ENCODE measurements at regions not wholly inside any gene's neighbourhood (a gene's known extent, or its start where the extent isn't known, plus 50 kb on each side); places are given as distances from the start of the nearest gene placed in this dataset.

DNA sequence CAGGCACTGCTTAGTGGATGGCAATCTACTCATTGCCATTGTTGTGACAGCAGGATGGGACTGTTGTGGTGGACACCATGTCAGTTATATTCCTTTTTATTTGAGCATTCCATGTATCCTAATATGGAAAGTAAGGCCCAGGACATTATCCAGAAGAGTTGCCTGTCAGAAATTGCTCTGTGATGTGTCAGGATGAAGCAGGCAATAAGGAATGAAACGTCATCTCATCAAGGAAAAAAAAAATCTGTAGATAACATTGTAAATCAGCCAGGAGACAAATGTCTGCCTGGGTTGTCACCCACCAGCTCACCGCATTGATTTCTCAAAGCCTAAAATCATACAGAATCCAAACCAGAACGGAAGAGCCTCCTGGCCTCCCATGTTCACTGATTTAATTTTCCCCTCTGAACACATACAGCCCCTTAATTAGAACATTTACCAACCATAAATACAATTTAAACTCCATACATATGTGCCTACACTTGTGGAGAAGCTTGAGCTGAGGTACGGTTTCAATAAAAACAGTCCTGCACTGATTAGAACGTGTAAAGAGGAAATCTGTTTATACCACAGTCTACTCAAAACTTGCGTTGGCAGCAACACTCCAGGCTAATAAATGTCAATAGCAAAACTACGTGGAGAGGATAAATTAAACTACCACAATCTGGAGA lies 73.9 kb downstream of the FOXD1 start:
- peak; percentile 44 for DNase-seq (ENCODE audit: low read depth)

DNA sequence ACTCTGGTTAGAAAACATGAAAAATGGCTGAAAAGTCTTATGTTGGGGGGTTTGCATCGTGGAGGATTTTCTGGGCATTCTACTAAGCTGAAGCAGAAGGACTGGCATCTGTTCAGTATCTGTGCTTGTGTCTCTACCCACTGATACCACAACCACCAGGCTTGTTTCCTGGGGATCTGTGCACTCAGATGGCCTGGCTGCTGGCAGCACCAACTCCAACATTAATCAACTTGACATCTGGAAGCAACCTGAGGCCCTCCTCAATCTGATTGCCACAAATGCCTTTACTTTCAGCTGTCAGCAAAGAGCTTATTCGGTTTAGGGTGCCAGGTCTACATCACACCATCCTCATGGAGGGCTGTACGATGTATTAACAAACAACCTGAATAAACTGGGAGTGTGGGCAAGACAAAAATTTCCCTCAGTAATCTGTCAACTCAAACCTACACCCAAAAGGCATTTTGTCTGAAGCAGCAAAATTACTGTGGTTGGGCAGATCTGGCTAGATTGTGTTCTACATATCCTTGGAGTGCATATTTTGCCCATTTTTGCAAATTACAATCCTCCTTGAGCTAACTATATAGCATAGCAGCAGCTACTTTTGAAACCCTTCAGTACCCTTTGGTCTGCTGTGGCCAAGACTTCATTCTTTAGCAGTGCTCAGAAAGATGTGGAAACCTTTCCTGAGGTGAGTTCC lies 74.6 kb downstream of the FOXD1 start:
- no peak for DNase-seq (ENCODE audit: low read depth)

DNA sequence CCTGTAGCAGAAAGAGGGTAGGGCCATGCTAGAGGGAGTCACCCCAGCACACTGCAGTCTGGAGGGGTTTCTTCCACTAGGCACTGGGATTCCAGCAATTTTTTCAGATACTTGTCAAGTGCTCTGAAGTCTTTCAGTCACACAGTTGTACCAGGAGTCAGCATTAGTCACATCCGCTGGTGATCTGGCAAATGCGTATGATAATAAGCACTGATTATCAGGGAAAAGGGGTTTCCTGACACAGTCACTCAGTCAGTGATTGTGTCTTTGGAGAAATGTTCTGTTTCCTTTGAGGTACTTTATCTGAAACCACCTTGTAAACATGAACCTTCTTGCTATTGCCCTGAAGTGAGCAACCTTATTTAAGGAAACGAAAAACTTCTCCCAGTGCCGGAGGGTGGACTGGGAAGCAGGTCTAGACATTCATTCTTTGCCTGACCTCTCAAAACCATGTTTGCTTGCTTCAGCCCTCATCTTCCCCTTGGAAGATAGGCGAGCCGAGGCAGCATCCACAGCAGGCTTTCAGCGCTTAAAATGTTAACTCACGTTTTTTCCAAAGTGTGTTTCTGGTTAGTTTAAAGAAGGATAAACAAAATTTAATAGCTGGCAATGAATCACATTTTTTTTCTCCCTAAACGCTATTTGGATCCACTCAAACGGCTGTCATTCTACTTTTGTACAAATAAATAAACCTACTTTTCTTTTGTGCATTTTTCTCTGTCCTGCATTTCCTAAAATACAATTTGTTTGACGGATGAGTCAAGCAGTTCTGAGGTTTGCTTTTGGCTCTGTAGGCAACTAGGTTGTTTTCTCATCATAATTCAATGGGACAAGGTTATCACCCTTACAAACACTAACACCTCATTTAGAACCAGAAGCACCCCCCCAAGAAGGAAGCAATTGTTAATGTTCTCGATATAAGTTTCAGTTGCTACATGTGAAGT lies 77.7 kb downstream of the FOXD1 start:
- DNase-seq (ENCODE audit: low read depth), result peak; percentile 98

DNA sequence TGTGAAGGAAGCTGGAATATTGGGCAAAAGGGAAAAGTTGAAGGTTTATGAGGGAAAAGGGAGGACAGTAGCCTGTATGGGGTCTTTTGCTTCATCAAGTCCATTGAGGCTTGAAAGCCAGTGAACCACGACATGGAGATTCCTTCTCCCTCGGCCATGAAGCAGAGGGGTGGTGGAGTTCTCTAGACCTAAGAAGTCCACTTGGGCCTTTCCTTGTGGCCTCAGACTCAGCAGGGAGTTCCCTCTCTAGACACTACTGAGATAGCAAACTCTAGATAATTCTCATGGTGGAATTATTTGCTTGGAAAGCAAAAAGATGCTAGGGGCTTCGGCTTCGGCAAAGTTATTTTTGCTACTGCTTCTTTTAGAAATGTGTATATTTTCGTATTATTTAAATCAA lies 78.5 kb downstream of the FOXD1 start:
- DNase-seq (ENCODE audit: low read depth), result no peak

DNA sequence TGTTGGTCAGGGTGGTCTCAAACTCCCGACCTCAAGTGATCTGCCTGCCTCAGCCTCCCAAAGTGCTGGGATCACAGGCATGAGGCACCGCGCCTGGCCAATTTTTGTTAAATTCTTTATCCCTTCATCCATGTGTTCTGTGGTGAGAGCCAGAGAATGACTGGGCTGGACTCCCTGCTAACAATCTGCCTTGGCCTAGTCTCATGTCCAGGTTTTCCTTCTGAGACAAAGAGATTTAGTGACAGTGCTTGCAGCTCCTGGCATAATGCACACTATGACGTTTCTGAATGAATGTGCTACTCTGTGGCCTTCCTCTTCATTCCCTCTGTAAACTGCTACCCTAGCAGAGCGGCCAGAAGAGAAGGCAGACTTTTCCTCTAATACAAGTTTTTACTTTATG lies 79.3 kb downstream of the FOXD1 start:
- DNase-seq (ENCODE audit: low read depth), result no peak

DNA sequence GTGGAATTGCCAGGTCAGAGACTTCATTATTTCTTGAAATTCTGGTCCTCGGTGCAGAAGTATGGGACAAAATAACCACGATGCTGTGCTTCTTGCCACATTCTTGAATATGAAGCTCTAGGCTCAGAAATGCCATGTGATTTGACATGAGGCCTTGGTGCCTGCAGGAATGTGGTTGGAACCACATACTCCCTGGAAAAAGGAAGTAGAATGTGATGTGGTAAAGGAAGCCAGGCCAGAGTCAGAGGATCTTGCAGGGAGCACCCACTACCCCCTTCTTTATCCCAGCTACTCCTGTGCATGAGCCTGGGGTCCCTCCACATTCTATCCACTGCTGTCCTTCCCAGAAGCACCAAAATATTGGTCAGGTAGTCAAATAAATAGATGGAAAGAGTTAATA lies 80.9 kb downstream of the FOXD1 start:
- peak; percentile 67 for DNase-seq (ENCODE audit: low read depth)

DNA sequence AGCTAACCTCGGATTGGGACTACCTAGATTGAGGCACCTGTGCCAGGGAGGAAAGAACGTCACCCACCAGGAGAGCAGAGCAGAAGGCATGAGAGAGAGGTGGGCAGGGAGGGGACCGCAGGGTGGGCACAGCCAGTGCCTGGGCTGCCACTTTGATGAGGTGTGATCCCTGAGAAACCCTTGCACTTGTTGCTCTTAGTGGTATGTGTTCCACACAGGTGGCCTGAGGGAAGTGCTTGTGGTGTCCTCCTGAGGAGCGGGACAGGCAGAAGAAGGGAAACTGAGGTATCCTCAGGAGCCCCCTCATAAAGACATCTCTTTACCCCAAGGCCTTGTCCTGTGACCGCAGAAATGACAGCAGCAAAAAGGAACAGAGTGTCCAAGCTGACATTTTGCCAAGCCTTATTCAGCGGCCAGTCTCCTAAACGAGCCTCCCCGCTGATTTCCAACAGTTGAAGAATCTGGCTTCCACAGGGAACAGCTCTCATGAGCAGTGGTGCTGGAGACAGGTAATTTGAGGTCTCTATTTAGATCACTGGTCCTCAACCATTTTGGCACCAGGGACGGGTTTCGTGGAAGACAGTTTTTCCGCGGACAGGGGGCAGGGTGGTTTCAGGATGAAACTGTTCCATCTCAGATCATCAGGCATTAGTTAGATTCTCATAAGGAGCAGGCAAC lies 82.4 kb downstream of the FOXD1 start:
- no peak for DNase-seq (ENCODE audit: low read depth)

DNA sequence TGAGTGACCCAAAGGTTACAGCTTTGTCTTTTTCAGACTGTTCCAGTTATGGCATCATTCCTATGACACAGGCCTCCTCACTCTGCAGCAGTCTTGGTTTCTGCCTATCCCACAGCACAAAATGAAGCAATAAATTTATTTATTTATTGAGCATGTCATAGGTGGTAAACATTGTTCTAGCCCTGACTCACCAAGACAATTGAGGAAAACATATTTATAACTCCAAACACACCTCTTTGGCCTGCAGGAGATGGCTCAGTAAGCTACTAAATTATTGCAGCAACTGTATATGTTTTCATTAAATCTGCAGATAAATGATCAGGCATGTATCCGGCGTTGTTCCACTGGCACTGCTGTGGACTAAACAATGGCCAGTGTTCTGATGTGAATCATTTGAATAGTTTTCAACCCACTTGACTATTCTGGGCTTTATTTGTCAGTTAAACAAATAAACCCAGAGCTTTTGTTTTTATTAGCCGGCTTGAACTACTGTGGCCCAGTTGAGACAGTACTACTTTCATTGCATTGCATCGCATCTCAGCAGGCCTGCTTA lies 83.2 kb downstream of the FOXD1 start:
- peak; percentile 83 for DNase-seq (ENCODE audit: low read depth)

DNA sequence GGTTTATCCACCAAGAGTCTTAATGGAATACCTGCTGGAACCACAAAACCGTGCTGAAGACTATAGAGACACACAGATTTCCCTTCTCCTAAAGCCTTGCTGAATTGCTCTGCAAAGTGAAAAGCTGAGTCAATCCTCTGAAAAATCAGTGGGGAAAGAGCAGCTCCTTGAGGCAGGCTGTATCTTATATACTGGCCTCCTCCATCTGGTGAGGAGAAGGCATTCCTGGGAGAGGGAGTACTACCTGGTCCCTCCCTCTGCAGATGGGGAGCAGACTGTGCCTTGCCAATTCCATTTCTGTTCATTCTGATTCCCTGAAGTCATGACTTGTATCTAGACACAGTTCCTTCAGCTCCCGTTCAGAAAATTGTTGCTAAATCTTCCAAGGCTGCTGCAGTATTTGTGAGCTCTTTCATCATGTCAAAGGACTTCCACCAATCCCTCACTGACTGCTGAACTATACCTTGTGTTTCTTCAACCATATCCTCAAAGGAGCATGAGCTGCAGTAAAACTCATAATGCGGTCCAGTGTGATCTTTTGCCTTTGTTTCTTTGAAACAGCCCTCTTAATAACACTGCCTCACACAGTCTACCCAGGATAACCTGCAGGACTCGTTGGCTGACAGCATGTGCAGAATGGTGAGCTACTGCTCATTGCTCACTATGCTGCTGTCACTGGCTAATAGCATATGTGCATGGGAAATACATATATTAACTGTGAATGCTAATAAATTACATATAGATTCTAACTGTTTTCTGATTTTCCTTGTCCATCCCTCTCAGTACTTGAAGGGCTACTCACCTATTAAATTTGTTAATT lies 84.5 kb downstream of the FOXD1 start:
- DNase-seq (ENCODE audit: low read depth), result peak; percentile 56

DNA sequence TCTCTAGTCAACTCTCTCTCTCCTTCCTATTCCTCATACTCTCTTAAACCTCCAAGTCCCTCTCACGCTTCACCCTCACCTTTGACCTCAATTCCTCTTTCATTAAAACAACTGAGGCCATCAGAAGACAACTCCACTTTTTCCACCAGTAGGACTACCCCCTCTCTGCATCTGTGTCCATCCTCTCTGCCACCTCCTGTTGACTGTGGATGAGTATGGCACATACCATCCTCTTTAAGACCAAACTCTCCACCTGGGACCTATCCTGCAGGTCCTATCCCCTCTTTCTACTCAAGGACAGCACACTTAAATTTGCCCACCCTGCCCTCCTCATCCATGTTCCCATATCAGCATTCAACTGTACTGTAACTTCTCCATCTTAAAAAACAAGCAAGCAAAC lies 89.2 kb downstream of the FOXD1 start:
- DNase-seq (ENCODE audit: low read depth), result no peak

DNA sequence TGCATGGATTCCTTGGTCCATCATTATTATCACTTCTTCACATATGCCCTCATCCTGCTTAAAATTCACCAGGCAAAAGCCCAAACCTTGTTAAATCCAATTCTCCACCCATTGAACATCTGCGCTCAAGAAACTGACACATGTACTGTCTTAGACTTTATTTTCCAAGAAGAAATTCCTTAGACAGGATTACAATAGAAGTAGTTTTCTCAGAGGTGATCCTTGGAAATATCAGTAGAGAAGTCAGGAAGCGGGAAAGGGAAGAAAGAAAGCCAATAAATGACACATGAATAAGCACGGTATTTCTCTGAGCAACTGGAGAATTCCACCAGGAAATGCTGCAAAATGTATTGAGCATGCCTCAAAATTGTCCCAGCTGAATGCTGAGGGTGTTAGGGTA lies 90.2 kb downstream of the FOXD1 start:
- DNase-seq (ENCODE audit: low read depth), result no peak

DNA sequence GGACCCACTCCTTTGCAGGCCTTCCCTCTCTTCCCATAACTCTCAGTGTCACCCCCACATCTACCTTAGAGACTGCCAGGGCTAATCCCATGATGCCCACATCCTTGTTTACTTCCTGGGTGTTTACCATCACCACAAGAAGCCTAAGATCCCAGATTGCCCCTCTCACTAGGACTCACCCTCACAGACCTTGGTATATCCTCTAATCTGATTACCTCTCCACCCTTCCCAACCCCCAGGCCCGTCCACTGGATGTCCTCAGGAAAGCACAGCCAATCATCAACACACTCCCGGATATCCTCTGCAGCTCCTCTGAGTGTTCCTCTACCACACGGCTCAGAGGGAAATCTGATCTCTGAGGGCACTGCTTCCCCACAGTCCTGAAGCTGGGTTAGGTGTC lies 91.0 kb downstream of the FOXD1 start:
- DNase-seq (ENCODE audit: low read depth), result no peak

DNA sequence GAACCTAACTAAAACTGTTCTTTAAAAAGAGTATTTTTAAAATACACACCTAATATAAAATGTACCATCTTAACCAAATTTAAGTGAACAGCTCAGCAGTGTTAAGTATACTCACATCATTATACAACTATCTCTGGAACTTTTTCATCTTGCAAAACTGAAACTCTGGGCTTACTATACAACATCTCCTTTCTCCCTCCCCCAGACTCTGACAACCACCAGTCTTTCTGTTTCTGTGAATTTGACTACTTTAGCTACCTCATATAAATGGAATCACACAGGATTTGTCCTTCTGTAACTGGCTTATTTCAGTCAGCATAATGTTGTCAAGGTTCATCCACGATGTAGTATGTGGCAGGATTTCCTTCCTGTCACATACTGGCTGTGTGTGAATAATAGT lies 93.5 kb downstream of the FOXD1 start:
- DNase-seq (ENCODE audit: low read depth), result no peak

DNA sequence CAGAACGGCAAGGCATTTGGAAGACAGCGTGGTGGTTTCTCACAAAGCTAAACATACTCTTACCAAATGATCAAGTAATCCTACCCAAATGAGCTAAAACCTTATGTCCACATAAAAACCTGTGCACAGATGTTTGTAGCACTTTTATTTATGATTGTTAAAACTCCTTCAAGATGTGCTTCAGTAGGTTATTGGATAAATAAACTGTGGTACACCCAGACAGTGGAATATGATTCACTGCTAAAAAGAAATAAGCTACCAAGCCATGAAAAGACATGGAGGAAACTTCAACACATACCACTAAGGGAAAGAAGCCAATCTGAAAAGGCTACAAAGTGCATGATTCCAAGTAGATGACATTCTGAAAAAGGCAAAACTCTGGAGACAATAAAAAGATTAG lies 94.2 kb downstream of the FOXD1 start:
- DNase-seq (ENCODE audit: low read depth), result no peak

DNA sequence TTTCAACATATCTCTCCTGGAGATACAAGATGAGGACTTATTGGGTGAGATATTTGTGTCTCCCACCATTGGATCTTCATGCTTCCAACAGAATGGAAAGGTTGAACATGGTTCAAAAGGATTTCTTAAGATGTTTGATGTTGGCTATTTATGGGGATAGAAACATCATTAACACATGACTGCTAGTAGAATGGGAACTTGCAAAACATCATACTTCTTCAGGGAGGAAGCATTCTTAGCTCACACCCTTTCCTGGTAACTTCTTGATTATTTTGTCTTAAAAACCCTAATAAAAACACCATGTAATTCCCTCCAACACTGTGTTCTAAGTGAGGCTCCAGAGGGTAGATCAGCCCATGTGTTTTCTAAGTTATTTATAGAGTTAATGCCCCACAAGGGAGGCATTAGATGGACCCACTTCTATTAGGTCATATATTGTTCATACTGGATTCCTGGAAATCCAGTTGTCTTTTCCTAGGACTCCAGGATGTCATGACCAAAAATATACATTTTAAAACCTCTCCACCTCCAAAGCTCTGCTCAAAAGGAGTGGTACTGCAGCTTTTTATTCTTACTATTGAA lies 95.8 kb downstream of the FOXD1 start:
- DNase-seq (ENCODE audit: low read depth), result no peak

DNA sequence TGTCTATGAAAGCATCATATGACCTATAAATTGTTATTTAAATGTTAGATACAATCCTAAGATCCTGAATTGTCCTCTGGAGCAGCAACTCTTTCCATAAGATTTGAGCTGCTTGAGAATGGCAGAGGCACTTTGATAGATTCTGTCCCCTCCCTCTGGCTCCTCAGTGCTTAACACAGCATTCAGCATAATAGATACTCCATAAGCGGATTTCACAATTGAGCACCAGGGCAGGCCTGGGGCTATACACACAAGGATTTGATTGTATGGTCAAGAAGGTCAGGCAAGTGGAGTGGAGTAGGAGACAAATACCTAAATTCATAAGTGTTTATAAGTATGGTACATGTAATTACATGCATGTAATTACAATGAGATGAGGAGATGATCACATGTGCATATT lies 96.3 kb downstream of the FOXD1 start:
- DNase-seq (ENCODE audit: low read depth), result no peak

DNA sequence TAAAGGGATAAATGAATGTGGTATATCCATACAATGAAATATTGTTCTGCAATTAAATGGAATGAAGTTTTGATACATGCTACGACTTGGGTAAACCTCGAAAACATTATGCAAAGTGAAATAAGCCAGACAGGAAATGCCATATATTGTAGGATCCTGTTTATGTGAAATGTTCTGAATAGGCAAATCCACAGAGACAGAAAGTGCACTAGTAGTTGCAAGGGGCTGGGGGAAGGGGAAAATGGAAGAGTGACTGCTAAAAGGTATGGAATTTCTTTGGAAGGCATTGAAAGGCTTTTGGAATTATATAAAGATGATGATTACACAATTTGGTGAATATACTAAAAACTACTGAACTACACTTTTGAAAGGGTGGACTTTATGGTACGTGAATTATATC lies 97.0 kb downstream of the FOXD1 start:
- DNase-seq (ENCODE audit: low read depth), result no peak

DNA sequence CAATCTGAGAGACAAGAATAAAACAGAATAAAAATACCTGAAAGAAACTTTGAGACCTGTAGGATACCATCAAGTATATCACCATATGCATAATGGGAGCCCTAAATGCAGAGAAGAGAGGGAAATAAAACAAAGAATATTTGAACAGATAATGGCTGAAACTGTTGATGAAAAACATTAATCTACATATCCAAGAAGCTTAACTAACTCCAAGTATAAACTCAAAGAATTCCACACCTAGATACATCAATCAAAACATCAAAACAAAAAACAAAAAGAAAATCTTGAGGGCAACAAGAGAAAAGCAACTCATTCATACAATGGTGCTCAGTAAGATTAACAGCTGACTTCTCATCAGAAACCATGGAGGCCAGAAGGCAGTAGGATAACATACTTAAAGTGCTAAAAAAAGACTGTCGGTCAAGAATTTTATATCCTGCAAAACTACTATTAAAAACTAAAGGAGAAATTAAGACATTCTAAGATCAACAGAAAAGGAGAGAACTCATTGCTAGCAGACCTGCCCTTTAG lies 101.6 kb downstream of the FOXD1 start:
- DNase-seq (ENCODE audit: low read depth), result no peak

DNA sequence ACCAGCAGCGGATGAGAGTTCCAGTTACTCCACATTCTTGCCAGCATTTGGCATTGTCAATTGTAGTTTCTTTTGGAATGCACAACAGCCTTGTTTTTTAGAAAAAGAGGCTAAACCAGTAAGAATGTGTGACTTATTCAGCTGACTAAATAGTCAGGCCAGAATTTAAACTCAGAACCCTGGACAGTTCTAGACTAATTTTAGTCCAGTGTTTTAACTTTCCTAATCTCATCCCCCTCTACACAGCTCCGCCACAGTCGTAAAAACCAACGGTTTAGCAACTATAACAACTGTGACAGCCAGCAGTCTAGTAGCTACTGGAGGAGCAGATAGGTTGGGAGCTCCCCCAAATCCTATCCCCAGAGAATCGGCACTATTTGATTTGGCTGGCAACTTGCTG lies 103.7 kb downstream of the FOXD1 start:
- no peak for DNase-seq (ENCODE audit: low read depth)

DNA sequence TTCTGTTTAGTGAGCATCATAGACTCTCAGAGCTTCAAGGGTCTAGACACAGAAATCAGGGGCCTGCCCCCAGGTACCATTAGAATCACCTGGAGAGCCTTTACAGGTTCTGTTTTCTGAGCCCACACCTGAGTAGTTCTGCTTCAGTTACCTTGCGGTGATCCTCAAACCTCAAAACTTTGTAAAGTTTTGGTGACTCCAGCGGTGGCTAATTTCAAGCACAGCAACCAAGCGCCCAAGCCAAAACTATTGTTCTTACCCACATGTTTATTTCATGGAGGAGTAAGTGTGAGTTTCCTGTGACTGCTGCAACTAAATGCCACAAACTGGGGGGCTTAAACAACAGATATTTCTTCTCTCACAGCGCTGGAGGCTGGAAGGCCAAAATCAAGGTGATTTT lies 108.9 kb downstream of the FOXD1 start:
- no peak for DNase-seq (ENCODE audit: low read depth)

Data from renal cortical epithelial cell (primary cell).